AG09309 (cell line): ENCODE measurements at regions not wholly inside any gene's neighbourhood (a gene's known extent, or its start where the extent isn't known, plus 50 kb on each side); places are given as distances from the start of the nearest gene placed in this dataset.

Source experiments
- DNase-seq: peaks from one replicate; pipeline ENCODE4 v3.0.0-alpha.2; 2010; ENCODE audit warnings: low read depth
- H3K4me3 ChIP-seq: 2 replicates; pipeline ENCODE4 v1.5.1; 2011; ENCODE audit warnings: mild to moderate bottlenecking, low read depth, low read length, moderate library complexity; ENCODE audit not compliant: control insufficient read depth
- CTCF ChIP-seq: IDR thresholded peaks from 2 replicates; pipeline ENCODE4 v1.5.1; 2011; ENCODE audit warnings: mild to moderate bottlenecking, low read depth, low read length, inconsistent platforms; ENCODE audit not compliant: insufficient read depth, control insufficient read depth; ENCODE audit errors: missing control alignments

GRCh38 chr6:92942549-92942948 is 476.8 kb downstream of the EPHA7 start:
- no peak for TF ChIP-seq CTCF
- no peak overlapping the region for H3K4me3 ChIP-seq
- DNase-seq = no peak

GRCh38 chr6:92934625-92935024 is 484.7 kb downstream of the EPHA7 start:
- H3K4me3 ChIP-seq = no peak overlapping the region
- DNase-seq = no peak
- TF ChIP-seq CTCF = no peak

- no peak for DNase-seq
- no peak overlapping the region for H3K4me3 ChIP-seq
- TF ChIP-seq CTCF = no peak
Observed at GRCh38 chr6:92930171-92930570, 489.2 kb downstream of the EPHA7 start.

GRCh38 chr6:92922216-92922806 is 497.0 kb downstream of the EPHA7 start:
- no peak overlapping the region for H3K4me3 ChIP-seq
- no peak for DNase-seq
- TF ChIP-seq CTCF = no peak

- DNase-seq = no peak
- TF ChIP-seq CTCF = no peak
- no peak overlapping the region for H3K4me3 ChIP-seq
Observed at GRCh38 chr6:92915466-92915865, 503.9 kb downstream of the EPHA7 start.

- TF ChIP-seq CTCF = no peak
- H3K4me3 ChIP-seq = no peak overlapping the region
- no peak for DNase-seq
Observed at GRCh38 chr6:92911301-92911700, 508.1 kb downstream of the EPHA7 start.

GRCh38 chr6:92910646-92911045 is 508.7 kb downstream of the EPHA7 start:
- no peak for TF ChIP-seq CTCF
- DNase-seq = no peak
- no peak overlapping the region for H3K4me3 ChIP-seq
